ENCODE measurements at regions not wholly inside any gene's neighbourhood (a gene's known extent, or its start where the extent isn't known, plus 50 kb on each side); places are given as distances from the start of the nearest gene placed in this dataset.

GRCh38 chr10:9076066-9076465 lies 1021.6 kb downstream of the GATA3 start:
- no peak for TF ChIP-seq CEBPB (IDR thresholded peaks at IDR 0.05)
- no peak for TF ChIP-seq ZBTB7A (IDR thresholded peaks at IDR 0.05; ENCODE audit: low read depth)
- TF ChIP-seq TCF12 (IDR thresholded peaks at IDR 0.05; ENCODE audit: low read depth), result no peak
- TF ChIP-seq FOXM1 (IDR thresholded peaks at IDR 0.05; ENCODE audit: borderline replicate concordance, low read depth), result no peak
- no peak for TF ChIP-seq EGR1 (IDR thresholded peaks at IDR 0.05)
- TF ChIP-seq TEAD4 (IDR thresholded peaks at IDR 0.05), result no peak
- no peak for TF ChIP-seq REST (IDR thresholded peaks at IDR 0.05; ENCODE audit: low read depth)
- TF ChIP-seq MAX (IDR thresholded peaks at IDR 0.05), result no peak
- TF ChIP-seq USF1 (IDR thresholded peaks at IDR 0.05), result no peak
- no peak for TF ChIP-seq TAF1 (IDR thresholded peaks at IDR 0.05; ENCODE audit: low read depth)
- no peak for TF ChIP-seq EP300 (IDR thresholded peaks at IDR 0.05; ENCODE audit: borderline replicate concordance)
